ENCODE measurements at regions not wholly inside any gene's neighbourhood (a gene's known extent, or its start where the extent isn't known, plus 50 kb on each side); places are given as distances from the start of the nearest gene placed in this dataset.

- TF ChIP-seq JUNB (IDR thresholded peaks at IDR 0.05; ENCODE audit: unreplicated experiment), result no peak
- no peak for TF ChIP-seq CTCF (conservative IDR thresholded peaks at IDR 0.05; ENCODE audit: low read depth in 2 of 2)
- TF ChIP-seq EZH2 (IDR thresholded peaks at IDR 0.05; ENCODE audit: low read depth, unreplicated experiment), result no peak
- no peak for TF ChIP-seq CREB1 (CRISPR knock-in tag; IDR thresholded peaks at IDR 0.05; ENCODE audit: low read depth)
- no peak for TF ChIP-seq POLR2AphosphoS5 (IDR thresholded peaks at IDR 0.05; ENCODE audit: low read depth)
- TF ChIP-seq REST (IDR thresholded peaks at IDR 0.05; ENCODE audit: unreplicated experiment), result no peak
- TF ChIP-seq ETS1 (IDR thresholded peaks at IDR 0.05), result no peak
- TF ChIP-seq EZH2phosphoT487 (IDR thresholded peaks at IDR 0.05; ENCODE audit: unreplicated experiment), result no peak
Observed at GRCh38 chr3:106587551-106587950, 718.7 kb upstream of the CBLB start.

Data from GM23338 (cell line).